GM19395 (cell line): ENCODE measurements at regions not wholly inside any gene's neighbourhood (a gene's known extent, or its start where the extent isn't known, plus 50 kb on each side); places are given as distances from the start of the nearest gene placed in this dataset.
"Not testable (repeated sequence)": the region's sequence is repeated elsewhere in the genome, so short reads cannot be mapped to it uniquely, and the experiment has no call there.

Experiments used
- ATAC-seq: cut with Tn5 transposase; IDR thresholded peaks from one replicate; pipeline ENCODE4 v1.9.1; 2021; ENCODE audit warnings: mild to moderate bottlenecking, moderate library complexity; ENCODE audit not compliant: unreplicated experiment

DNA sequence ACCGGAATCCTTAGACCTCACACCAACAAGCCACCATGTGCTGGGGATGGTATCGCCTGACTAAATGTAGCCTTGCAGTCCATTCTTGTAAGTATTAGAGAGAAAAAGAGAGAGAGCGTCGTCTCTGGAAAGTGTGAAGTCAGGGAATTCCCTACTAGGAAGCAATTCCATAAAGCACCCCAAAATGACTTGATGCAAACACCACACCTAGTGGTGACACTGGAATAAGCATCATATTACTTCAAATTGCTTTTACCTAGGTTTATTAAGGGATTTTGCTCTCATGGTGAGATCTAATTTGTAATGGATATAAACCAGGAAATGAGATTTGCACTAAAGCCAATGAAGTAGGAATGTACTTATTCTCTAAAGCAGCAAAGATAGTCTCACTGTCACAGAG lies 111.4 kb upstream of the METTL9 start:
- ATAC-seq = not testable (repeated sequence)

DNA sequence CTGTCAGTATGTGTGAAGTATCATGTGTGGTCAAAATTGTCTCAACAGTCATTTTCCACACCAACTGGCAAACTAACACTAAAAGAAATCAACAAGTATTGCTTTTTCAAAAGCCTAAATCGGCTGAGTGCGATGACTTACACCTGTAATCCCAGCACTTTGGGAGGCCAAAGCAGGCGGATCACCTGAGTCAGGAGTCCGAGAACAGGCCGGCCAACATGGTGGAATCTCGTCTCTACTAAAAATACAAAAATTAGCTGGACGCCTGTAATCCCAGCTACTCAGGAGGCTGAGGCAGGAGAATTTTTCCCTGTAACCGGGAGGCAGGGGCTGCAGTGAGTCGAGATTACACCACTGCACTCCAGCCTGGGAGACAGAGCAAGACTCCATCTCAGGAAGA lies 100.3 kb upstream of the METTL9 start:
- ATAC-seq = not testable (repeated sequence)

- ATAC-seq = peak; percentile 49
Measured at GRCh38 chr16:21501223-21501868, 98.0 kb upstream of the METTL9 start.

DNA sequence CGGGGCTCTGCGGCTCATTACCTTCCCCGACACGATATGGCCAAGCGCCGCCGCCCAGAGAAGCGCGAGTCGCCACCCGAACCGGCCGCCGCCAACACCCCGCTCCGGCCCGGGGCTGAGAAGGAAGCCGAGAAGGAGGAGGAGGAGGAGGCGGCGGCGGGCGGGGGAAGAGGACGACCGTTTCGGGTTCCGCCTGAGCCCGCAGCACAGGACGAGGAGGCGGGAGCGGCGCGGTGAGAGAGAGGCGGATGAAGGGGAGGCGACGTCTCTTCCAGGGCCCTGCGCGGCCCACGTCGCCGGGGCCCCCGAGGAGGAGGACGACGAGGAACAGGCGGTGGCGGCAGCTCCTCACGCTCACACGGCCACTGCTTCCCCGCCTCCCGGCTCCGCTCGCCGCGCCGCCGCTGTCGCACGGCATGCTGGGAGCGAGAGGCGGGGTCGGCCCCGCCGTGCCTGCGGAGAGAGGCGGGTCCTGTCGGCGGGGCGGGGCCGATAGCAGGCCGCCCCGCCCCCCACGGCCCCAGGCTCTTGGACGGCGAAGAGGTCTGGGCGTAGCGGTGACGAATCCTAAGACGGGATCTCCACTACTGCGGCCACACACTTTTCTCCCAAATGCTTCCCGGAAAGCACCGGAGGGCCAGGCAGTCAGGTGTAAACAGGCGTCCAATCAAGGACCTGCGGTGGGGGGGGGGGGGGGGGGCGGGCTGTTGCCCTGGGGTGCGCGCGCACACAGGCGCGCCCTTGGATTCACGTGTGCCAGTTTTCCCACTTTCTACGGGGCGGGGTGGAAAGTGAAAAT lies 97.3 kb upstream of the METTL9 start:
- peak; percentile 69 for ATAC-seq

GRCh38 chr16:21503574-21503920 lies 95.8 kb upstream of the METTL9 start:
- not testable (repeated sequence) for ATAC-seq

- not testable (repeated sequence) for ATAC-seq
Measured at GRCh38 chr16:21503941-21504832, 95.2 kb upstream of the METTL9 start.

DNA sequence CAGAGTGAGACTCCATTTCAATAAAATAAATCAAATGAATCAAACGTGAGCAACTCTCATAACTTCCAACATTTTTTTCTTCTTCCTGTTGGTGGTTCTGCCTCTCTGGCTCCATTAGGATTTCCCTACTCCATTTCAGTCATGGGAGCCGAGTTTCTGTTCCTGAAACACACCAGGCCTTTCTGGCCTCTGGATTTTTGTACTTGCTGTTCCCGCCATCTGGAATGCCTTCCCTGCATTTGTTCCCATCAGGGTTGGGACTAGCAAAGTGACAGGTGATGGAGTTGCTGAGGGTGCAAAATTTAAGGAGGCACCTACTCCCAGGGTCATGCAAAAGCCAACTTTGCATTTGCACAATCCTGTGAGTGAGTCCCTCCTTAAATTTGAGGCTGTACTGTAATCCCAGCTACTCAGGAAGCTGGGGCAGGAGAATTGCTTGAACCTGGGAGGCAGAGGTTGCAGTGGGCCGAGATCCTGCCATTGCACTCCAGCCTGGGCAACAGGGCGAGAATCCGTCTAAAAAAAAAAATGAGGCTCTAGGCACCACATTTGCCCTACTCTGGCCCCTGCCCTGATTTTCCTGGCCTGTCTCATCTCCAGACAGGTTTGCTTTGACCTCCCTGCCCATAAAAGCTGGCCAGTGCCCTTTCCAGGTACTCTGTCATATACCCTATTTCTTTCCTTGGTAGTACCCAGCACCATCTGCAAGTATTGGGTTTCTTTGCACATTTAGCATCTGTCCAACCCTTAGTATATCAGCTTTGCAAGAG lies 93.4 kb upstream of the METTL9 start:
- ATAC-seq = not testable (repeated sequence)

GRCh38 chr16:21506857-21507456 lies 92.4 kb upstream of the METTL9 start:
- peak; percentile 65 for ATAC-seq

DNA sequence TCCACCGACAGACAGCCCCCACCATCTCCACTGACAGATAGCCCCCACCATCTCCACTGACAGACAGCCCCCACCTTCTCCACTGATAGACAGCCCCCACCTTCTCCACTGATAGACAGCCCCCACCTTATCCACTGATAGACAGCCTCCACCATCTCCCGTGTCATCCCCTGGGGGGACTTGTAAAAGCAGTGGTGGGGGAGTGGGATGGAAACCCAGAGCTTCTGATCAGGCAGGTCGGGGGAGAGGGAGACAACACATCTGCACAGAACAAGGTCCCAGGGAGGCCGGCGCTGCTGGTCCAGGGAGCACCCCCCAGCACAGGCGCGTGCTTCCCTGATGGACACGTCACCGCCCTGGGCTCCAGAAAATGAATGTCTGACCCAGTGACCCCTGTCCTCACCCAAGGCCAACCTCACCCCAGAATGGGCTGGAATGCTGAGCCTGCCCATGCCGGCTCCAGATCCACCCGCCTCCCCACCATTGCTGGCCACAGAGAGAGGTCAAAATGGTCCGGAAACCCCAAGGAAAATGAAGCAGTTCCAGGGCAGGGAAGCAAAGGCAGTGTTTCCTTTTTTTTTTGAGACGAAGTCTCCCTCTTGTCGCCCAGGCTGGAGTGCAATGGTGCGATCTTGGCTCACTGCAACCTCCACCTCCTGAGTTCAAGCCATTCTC lies 91.6 kb upstream of the METTL9 start:
- ATAC-seq = not testable (repeated sequence)

DNA sequence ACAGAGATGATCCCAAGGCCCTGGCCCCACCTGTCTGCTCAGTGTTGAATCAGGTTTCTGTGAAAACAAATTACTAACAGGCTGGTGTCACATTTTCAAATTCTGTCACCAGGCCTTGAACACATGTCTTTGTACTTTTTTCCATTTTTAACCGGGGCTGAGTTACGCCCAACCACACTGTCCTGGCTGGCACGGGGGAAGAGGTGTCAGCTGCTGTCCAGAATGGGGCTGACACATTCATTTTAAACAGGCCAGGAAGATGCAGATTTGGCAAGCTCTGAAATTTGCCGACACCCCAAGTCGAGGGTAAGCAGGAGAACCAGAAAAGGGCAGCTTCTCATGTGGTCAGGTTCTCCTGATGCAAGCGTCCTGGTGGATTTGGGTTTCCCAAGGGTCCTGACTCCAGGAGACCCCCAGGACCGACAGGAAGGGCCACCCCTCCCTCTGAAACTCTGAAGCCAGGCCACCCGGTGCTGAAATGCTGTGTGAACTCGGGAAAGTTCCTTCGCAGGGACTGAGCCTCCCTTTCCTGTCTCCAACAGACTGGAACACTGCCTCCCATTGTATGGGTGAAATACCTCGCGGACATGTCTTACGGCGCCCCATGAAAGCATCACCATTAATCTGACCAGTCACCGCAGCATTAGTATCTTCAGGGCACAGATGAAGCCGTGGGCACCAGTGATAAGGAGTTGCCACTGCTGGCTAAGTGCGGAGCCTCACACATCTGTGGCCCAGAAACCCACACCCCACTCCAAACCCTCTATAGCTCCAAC lies 90.5 kb upstream of the METTL9 start:
- ATAC-seq = not testable (repeated sequence)

DNA sequence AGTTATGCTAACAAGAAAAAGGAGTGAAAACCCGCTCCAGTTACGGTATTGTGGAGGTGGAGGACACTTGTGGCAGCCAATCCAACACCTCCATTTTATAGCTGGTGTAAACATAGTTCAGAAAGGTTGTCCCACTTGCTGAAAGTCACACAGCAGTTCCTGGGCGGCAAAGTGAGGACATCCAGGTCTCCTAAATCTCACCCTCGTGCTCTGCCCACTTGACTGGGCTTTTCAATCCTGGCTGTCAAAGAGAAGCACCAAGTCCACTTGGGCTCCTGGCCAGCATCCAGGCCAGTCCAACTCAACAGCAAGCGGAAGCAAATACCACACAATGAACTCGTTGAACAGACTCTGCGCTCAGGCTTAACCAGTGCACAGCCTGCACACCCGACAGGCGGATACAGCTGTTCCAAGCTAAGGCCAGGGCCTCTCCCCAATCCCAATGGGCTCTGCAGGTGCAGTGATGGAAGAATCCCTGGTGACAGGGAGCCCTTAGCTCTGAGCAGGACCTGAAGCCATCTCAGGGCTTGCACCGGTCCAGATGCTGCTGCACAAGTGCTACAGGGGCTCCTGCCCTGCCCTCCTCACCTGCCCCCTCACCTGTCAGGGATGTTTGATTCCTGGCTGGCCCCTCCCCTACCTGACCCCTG lies 89.8 kb upstream of the METTL9 start:
- not testable (repeated sequence) for ATAC-seq

GRCh38 chr16:21510869-21511255 lies 88.5 kb upstream of the METTL9 start:
- not testable (repeated sequence) for ATAC-seq

- not testable (repeated sequence) for ATAC-seq
Measured at GRCh38 chr16:21511315-21512210, 87.8 kb upstream of the METTL9 start.

DNA sequence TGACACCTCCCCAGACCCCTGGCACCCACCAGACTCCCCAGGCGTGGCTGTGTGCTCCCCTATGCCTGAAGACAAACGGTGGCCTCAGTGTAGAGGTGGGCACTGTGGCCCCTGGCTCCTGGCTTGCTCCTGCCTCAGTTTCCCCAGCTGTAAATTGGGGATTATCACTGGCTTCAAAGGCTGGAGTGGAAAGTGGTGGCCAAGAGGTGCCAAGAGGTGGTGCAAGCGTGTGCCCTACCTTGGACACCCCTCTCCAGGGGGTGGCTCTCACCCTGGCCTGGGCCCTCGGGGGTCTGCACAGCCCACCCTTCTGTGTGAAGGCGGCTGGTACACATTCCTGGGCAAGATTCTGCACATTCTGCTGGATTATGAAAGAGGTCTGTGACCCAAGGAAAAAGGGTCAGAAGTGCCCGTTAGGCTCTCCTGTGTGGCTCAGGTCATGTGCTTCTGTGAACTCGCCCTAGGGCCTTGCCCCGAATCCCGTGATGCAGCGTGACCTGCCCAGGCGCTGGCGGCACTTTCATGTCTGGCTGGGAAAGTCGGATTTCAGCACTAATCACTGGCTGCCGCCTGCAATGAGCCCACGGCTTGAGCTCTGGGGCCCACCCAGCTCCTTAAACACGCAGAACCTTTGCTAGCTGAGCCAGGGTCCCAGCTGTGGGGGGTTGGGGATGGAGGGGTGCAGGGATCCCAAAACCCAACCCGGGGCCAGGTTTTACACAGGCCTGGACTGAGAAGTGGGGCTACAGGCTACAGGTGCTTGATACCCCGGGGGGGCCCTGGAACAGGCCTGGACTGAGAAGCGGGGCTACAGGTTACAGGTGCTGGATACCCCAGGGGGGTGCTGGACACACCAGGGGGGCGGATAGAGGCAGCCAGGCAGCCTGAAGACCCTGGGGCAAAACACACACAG lies 86.8 kb upstream of the METTL9 start:
- ATAC-seq = not testable (repeated sequence)

DNA sequence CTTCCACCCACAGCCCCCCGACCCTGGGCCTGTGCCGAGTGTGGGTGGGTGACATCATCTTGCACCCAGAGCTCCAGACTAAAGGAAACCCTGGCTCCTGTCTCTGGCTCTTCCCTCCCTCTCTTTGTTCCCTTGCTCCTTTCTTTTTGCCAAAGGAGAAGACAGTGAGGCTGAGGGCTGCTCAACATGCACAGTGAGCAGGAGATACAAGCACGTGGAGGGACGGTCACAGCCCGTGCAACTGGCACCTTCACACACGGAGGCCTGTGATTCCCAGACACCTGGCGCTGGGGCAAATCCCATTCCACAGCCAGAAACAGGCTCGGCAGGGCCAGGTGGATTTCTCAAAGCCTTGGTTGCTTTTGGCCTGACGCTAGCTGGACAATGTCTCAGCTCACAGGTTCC lies 86.0 kb upstream of the METTL9 start:
- ATAC-seq = not testable (repeated sequence)

DNA sequence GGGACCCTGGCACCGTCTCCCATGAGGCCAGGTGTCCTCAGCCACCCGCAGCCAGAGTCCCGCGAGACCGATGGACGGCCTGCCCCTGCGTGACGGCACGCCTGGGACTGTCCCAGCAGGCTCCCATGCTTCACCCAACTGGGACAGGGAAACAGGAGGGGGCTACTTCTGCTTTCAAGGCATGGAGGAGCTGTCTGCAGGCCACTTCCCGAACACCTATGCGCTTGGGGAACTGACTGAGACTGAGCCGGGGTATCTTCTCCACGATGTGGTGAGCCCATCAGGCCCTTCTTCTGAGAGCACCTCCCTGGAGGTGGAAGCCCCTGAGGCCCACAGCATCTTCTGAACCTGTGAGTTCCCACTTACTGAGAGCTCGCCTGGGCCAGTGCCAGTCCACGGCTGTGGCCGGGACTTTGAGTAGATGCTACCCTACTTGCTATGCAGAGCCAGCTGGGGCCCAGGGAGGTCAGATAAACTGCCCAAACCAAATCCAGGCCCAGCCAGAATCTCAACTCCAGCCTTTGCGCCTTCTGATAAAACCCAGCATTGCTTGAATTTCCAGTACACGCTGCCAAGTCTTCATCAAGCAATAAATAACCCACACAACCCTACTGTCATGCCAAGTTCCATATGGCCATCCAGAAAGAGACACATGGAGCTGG lies 85.4 kb upstream of the METTL9 start:
- not testable (repeated sequence) for ATAC-seq
